Tibial nerve (tissue), 4 donors: ENCODE measurements at regions not wholly inside any gene's neighbourhood (a gene's known extent, or its start where the extent isn't known, plus 50 kb on each side); places are given as distances from the start of the nearest gene placed in this dataset.
"Not testable (repeated sequence)": the region's sequence is repeated elsewhere in the genome, so short reads cannot be mapped to it uniquely, and the experiment has no call there.

Experiments used
- DNase-seq, 2 donors: peaks; one replicate each; pipeline ENCODE4 v3.0.0-alpha.2; 2019; ENCODE audit warnings: low spot score in 2 of 2
- H3K27ac ChIP-seq, 4 donors: fragments of 200-600 bp; sonication (generic) in 3 of 4; one replicate each; pipeline ENCODE4 v1.5.1; 2017 to 2019; ENCODE audit warnings: mild to moderate bottlenecking in 1 of 4
- H3K27me3 ChIP-seq, 2 donors: fragments of 200-600 bp; sonication (generic) in 1 of 2; one replicate each; pipeline versions ENCODE4 v1.5.1 to v1.6.0; 2017 to 2019
- H3K36me3 ChIP-seq, 3 donors: fragments of 200-600 bp; sonication (generic); one replicate each; pipeline ENCODE4 v1.5.1; 2018 to 2019
- H3K4me1 ChIP-seq, 4 donors: fragments of 200-600 bp; sonication (generic) in 3 of 4; one replicate each; pipeline ENCODE4 v1.5.1; 2017 to 2019
- H3K4me3 ChIP-seq, 4 donors: fragments of 200-600 bp; sonication (generic) in 3 of 4; one replicate each; pipeline ENCODE4 v1.5.1; 2017 to 2019; ENCODE audit warnings: mild to moderate bottlenecking in 1 of 4, moderate library complexity in 1 of 4
- H3K9me3 ChIP-seq, 4 donors: fragments of 200-600 bp; sonication (generic) in 3 of 4; one replicate each; pipeline ENCODE4 v1.5.1; 2017 to 2019
- CTCF ChIP-seq, 5 experiments: fragments of 200-600 bp in 3 of 5; fragments of 450-650 bp in 2 of 5; sonication (generic) in 3 of 5; IDR thresholded peaks; one replicate each; pipeline ENCODE4 v1.5.1; 2016 to 2019; ENCODE audit warnings: antibody characterized with exemption in 5 of 5, mild to moderate bottlenecking in 3 of 5, moderate library complexity in 2 of 5
- EP300 ChIP-seq, 2 donors: sonication (generic); formaldehyde crosslinking; IDR thresholded peaks; one replicate each; pipeline ENCODE4 v1.6.1; 2017; ENCODE audit warnings: antibody characterized with exemption in 2 of 2, mild to moderate bottlenecking in 1 of 2
- POLR2A ChIP-seq, 2 donors: fragments of 450-650 bp; IDR thresholded peaks; one replicate each; pipeline ENCODE4 v1.6.1; 2017; ENCODE audit warnings: antibody characterized with exemption in 2 of 2, mild to moderate bottlenecking in 2 of 2, moderate library complexity in 2 of 2
- WGBS, 2 donors: methylation state at CpG; one replicate each; pipeline ENCODE4 v1.1.5; 2018; 5-methylcytosine and 5-hydroxymethylcytosine counted together

DNA sequence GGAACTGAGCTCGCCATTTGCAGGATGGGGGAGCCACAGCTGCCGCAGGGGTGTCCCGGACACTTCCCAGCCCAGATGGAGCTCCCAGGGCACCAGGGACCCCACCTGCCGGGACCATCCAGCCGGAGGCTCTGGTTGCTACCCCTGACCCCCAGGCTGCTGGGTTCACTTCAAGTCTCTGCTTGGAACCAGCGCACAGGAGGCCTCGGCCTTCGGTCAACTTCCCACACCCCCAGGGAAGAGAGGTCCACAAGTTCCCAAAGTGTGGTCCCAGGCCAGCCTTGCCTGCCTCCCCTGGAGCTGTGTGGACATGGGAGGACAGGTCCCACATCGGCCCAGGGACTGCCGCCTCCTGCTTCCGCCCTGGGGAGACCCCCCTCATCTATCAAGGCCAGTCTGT, 117.0 kb downstream of the TEX29 start:
- TF ChIP-seq POLR2A (IDR thresholded peaks at IDR 0.05) (no peak), EP300 (IDR thresholded peaks at IDR 0.05) (no peak), CTCF (IDR thresholded peaks at IDR 0.05) (no peak)
- Histone ChIP-seq H3K36me3 (no peaks in the 10 kb centered on the region), H3K4me3 (no peak overlapping the region), H3K9me3 (no peaks in the 10 kb centered on the region), H3K27ac (no peak overlapping the region), H3K27me3 (no peaks in the 10 kb centered on the region), H3K4me1 (peaks cover 0 to 12% (median 0%) of the 10 kb centered on the region in 4 donors)
- DNase-seq: no peak
- 94 to 95% methylated on average over 5 to 10 of the region's 11 CpGs for WGBS, 2 donors

DNA sequence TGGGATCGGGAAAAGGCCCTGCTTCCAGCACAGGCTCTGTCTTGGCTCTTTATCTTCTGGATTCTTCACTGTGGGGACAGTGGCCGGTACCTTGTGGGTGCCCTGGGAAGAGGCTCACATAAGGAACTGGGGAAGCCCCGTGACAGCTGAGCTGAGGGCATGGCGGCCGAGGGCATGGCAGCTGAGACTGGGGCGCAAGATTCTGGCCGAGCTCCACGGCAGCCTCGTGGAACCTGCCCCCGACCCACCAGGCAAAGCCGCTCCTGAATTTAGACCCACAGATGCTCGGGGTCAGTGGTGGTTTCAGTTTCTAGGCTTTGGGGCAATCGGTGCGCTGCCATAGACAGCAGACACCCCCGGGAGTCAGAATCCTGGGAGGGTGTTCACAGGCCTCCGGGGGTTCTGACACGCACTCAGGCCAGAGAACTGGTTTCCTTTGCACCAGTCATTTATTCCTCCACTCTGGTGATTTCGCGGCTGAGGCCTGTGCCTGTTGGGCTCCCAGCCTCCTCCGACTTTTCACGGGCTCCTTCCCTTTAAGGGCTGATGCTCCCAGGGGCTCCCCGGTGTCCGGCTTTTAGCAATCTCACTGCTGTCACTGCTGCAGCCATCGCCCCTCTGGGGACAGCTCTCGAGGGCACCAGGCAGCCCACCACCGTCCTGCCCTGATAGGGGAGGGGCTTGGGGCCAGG, 117.6 kb downstream of the TEX29 start:
- no peak for DNase-seq
- no peaks in the 10 kb centered on the region for H3K36me3 ChIP-seq
- no peak overlapping the region for H3K27ac ChIP-seq
- H3K9me3 ChIP-seq: no peaks in the 10 kb centered on the region
- no peak for TF ChIP-seq CTCF (IDR thresholded peaks at IDR 0.05)
- TF ChIP-seq EP300 (IDR thresholded peaks at IDR 0.05): no peak
- TF ChIP-seq POLR2A (IDR thresholded peaks at IDR 0.05): no peak
- no peak overlapping the region for H3K4me3 ChIP-seq
- 91 to 92% methylated on average over 16 to 24 of the region's 26 CpGs for WGBS, 2 donors
- H3K27me3 ChIP-seq: no peaks in the 10 kb centered on the region
- H3K4me1 ChIP-seq: peaks cover 0 to 12% (median 0%) of the 10 kb centered on the region in 4 donors

DNA sequence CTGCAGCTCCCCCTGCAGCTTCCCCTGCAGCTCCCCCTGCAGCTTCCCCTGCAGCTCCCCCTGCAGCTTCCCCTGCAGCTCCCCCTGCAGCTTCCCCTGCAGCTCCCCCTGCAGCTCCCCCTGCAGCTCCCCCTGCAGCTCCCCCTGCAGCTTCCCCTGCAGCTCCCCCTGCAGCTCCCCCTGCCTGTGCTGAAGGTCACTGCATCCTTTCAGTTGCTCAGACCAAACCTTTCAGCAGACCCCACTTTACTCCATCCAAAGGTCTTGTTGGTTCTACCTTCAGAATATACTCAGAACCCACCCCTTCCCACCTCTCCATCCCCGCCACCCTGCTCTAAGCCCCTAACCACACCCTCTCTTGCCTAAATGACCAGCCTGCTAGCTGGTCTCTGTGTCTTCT, 120.0 kb downstream of the TEX29 start:
- WGBS, 2 donors: 74 to 86% methylated on average over 1 of the region's 1 CpG
- TF ChIP-seq CTCF (IDR thresholded peaks at IDR 0.05): peak in 2 of 5 experiments; percentile 7
- H3K4me1 ChIP-seq: peaks cover 0 to 12% (median 0%) of the 10 kb centered on the region in 4 donors
- H3K36me3 ChIP-seq, H3K4me3 ChIP-seq, DNase-seq, H3K9me3 ChIP-seq, H3K27ac ChIP-seq, H3K27me3 ChIP-seq: not testable (repeated sequence)

DNA sequence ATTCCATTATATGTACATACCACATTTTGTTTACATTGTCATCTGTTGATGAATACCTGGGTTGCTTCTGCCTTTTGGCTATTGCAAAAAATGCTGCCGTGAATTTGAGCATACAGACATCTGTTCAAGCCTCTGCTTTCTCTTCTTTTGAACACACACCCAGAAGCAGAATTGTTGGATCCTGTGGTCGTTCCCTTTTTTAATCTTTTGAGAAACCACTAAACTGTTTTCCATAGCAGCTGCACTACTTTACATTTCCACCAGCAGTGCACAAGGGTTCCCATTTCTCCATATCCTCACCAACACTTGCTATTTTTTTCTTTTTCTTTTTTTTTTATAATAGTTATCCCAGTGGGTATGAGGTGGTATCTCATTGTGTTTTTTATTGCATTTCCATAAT, 123.5 kb downstream of the TEX29 start:
- no peaks in the 10 kb centered on the region for H3K36me3 ChIP-seq
- H3K27me3 ChIP-seq: no peaks in the 10 kb centered on the region
- DNase-seq: no peak
- H3K9me3 ChIP-seq: peaks cover 0 to 12% (median 3%) of the 10 kb centered on the region in 4 donors
- TF ChIP-seq EP300 (IDR thresholded peaks at IDR 0.05): no peak
- TF ChIP-seq CTCF (IDR thresholded peaks at IDR 0.05): no peak
- TF ChIP-seq POLR2A (IDR thresholded peaks at IDR 0.05): no peak
- peaks cover 0 to 20% (median 0%) of the 10 kb centered on the region in 4 donors for H3K4me1 ChIP-seq
- 90 to 96% methylated on average over 2 of the region's 2 CpGs for WGBS, 2 donors
- H3K4me3 ChIP-seq: no peak overlapping the region
- H3K27ac ChIP-seq: no peak overlapping the region

DNA sequence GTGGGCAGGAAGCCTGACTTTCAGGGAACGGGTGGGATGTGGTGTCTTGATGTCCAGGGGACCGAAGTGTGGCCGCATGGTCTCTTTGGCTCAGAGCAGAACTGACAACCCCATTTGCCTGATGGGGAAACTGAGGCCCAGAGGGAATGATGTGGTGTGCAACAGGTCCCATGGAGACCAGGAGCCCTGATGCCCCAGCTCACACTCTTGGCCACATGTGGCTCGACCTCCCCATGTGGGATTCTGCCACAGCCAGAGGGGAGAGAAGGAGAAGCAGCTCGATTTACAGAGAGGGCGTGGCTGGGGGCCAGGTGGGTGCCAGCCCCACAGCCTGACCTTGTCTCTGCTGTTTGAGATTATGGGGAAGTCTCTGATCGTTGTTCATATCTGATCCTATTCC, 128.1 kb downstream of the TEX29 start:
- no peak for TF ChIP-seq POLR2A (IDR thresholded peaks at IDR 0.05)
- TF ChIP-seq CTCF (IDR thresholded peaks at IDR 0.05): no peak
- no peak for TF ChIP-seq EP300 (IDR thresholded peaks at IDR 0.05)
- DNase-seq: no peak
- Histone ChIP-seq H3K4me1 (peaks cover 0 to 24% (median 0%) of the 10 kb centered on the region in 4 donors), H3K9me3 (peaks cover 0 to 13% (median 3%) of the 10 kb centered on the region in 4 donors), H3K27me3 (no peaks in the 10 kb centered on the region), H3K27ac (peak overlapping the region in 3 of 4 donors; percentile 28 to 88 (median 83)), H3K36me3 (no peaks in the 10 kb centered on the region), H3K4me3 (no peak overlapping the region)
- WGBS, 2 donors: 69 to 73% methylated on average over 7 of the region's 7 CpGs
